Renal pelvis (tissue), 1 donor: ENCODE measurements at regions not wholly inside any gene's neighbourhood (a gene's known extent, or its start where the extent isn't known, plus 50 kb on each side); places are given as distances from the start of the nearest gene placed in this dataset.
"Not testable (repeated sequence)": the region's sequence is repeated elsewhere in the genome, so short reads cannot be mapped to it uniquely, and the experiment has no call there.

Experiments
- DNase-seq: peaks from one replicate; pipeline ENCODE4 v3.0.0-alpha.2; 2013

GRCh38 chr6:85961125-85961524 is 318.4 kb upstream of the SYNCRIP start:
- DNase-seq, result no peak

DNA sequence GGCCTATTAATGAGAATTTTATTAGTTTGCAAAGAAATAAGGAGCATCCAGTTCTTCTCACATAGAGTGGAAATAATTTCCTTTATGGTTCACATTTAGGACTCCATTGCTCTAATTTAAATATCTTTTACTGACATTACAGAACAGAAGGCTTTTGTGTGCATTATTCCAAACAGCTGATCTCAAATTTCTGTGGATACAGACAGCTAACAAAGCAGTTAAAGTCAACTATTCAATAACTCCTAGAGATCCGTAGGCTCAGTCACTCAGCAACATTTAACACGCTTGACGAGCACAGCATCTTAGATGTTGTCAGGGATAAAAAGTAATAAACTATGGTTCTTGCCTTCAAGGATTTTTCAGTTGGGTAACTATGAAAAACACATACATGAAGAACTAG is 305.8 kb upstream of the SYNCRIP start:
- no peak for DNase-seq

DNA sequence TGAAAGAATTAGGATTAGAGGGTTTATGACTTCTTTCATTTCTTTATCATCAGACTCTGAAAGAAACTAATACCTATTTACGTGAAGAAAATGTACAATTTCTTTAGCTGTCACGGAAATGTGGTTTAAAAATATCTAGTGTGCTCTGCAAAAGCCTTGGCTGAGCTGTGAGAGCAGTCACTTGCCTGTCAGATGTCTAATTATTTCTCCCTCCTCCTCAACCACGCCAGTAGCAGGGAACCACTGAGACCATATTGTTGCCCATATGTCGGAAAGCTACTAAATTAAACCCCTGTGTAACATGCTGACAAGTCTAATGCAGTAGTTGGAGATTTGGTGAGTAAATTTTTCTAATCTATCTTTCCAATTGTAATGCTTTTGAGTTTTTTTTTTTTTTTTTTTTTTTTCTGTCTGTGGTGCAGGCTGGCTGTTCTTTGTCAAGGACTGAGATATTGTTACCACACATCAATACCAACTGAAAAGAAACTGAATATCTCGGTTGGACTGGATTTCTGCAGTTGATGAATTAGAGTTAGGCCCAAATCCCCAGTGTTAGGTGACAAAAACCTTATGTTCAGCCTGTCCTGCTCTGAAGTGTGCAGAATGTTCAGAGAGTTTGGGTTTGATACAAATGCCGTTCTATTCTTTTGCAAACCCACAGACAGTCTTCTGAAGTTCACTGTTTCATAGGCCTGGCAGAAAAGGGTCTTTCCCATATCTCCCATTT is 302.9 kb upstream of the SYNCRIP start:
- no peak for DNase-seq

- DNase-seq, result no peak
These were observed 302.1 kb upstream of the SYNCRIP start for GRCh38 chr6:85944776-85945175.

- DNase-seq, result no peak
These were observed 300.2 kb upstream of the SYNCRIP start for GRCh38 chr6:85942844-85943243.

DNA sequence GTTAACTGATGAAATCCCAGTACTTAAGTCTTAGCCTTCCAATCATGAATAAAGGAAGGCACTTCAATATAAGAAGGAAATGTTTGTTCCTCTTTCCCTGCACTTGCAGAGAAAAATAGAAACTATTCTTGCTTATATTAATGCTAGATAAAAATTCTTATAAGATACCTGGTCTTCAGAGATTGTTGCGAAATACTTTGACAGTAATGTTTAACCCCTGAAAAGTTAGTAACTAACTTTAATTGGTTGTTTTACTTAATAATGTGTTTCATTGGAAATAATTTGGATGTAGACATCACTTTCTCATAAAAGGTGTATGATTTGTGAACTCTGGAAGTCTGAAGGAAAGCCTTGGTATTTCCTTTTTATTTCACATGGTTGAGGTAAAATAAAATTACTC is 294.2 kb upstream of the SYNCRIP start:
- no peak for DNase-seq

- DNase-seq, result peak; percentile 43
These were observed 280.3 kb upstream of the SYNCRIP start for GRCh38 chr6:85923013-85923430.

GRCh38 chr6:85920782-85921181 is 278.1 kb upstream of the SYNCRIP start:
- no peak for DNase-seq

DNA sequence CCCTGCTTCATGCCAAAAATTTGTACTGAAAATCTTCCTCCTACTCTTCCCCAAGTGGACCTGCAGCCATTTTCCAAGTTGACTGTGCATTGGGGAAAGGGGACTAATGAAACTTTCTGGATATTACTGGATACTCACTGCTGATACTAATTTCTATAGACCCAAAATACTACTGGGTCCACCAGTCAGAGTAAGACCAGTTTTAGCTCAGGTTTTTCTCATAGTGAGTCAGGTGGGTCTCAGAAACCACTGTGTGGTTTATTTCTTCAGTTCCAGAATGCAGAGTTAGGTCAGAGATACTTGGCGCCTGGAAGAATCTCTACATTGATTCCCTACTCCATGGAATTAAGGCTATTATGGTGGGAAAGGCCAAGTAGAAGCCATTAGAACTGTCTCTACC is 274.8 kb upstream of the SYNCRIP start:
- no peak for DNase-seq

DNA sequence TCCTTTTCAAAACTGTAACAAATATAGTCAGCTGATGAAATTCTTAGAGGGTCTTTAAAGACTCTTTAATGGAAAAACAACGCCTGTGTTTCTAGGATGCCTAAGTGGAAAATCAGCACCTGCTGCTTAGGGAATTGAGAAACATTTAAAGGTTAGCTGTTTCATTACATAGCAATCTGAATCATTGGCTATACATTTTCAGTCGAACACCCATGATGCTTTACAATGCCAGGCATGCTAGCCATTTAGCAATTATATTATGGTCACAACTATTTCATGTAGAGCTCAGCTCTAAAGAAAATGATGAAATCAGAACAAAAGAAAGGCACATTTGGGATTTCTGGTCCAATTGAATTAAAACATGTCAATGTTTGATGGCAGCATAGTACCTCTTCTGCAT is 270.3 kb upstream of the SYNCRIP start:
- no peak for DNase-seq

- DNase-seq, result no peak
These were observed 269.9 kb upstream of the SYNCRIP start for GRCh38 chr6:85912582-85912981.

- no peak for DNase-seq
These were observed 268.4 kb upstream of the SYNCRIP start for GRCh38 chr6:85911067-85911466.

GRCh38 chr6:85908120-85908519 is 265.4 kb upstream of the SYNCRIP start:
- not testable (repeated sequence) for DNase-seq

DNA sequence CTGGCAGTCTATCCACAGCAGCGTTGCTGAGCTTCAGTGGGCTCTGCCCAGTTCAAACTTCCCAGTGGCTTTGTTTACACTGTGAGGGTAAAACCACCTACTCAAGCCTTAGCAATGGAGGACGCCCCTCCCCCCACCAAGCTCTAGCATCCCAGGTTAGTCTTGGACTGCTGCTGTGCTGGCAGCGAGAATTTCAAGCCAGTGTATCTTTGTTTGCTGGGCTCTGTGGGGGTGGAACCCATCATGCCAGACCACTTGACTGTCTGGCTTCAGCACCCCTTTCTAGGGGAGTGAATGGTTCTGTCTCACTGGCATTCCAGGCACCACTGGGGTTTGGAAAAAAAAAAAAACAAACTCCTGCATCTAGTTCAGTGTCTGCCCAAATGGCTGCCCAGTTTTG is 249.7 kb upstream of the SYNCRIP start:
- no peak for DNase-seq

DNA sequence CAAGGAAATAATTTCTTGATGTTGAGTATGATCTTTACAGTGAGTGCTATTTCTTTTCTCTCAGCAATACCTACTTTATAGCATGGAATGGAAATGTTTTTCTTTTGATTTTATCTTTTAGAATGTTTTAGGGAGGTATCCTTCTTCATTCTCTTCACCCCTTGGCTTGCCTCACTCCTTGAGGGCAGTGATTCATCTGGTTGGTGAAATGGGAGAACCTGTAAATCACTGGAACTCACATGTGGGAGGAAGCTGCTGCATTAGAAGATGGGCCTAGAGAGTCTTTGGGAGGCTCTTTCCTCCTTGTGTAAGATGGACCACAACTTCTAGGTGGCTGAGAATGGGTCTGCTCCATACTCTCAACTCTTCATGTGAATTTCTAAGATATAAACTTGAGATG is 244.8 kb upstream of the SYNCRIP start:
- no peak for DNase-seq

DNA sequence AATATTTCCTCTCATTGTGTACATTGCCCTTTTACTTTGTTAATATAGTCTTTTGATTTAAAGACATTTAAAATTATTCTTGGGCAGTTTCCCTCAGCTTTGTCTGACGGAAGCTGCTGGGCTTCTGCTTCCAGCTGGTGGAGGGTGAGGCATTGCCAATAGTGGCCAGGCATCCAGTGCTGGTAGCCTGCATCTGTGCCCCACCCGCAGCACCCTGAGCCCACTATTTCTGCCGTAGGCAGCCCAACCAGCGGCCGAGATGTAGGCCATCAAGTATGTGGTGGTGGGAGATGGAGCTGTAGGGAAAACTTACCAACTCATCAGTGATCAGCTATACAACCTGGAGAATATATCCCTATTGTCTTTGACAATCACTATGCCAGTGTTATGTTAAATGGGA is 226.0 kb upstream of the SYNCRIP start:
- DNase-seq, result no peak

DNA sequence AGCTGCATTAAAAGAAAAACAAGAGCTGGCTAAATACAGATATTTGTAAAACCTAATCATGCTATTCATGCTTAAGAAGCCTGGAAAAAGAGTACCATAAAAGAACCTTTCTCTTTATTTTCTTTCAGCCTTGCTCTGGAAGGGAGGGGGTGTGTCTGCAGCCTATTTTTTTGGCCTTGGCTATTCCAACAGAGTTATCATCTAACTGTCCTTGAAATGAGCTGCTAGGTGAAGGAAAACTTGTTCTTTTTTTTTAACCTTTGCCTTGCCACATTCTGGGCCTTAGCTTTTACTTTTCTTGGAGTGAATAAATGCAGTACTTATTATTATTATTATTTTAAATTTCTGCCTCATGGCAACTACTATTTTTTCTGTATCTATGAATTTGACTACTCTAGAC is 224.9 kb upstream of the SYNCRIP start:
- no peak for DNase-seq

GRCh38 chr6:85866758-85867401 is 224.2 kb upstream of the SYNCRIP start:
- DNase-seq, result no peak

GRCh38 chr6:85866370-85866730 is 223.7 kb upstream of the SYNCRIP start:
- no peak for DNase-seq

DNA sequence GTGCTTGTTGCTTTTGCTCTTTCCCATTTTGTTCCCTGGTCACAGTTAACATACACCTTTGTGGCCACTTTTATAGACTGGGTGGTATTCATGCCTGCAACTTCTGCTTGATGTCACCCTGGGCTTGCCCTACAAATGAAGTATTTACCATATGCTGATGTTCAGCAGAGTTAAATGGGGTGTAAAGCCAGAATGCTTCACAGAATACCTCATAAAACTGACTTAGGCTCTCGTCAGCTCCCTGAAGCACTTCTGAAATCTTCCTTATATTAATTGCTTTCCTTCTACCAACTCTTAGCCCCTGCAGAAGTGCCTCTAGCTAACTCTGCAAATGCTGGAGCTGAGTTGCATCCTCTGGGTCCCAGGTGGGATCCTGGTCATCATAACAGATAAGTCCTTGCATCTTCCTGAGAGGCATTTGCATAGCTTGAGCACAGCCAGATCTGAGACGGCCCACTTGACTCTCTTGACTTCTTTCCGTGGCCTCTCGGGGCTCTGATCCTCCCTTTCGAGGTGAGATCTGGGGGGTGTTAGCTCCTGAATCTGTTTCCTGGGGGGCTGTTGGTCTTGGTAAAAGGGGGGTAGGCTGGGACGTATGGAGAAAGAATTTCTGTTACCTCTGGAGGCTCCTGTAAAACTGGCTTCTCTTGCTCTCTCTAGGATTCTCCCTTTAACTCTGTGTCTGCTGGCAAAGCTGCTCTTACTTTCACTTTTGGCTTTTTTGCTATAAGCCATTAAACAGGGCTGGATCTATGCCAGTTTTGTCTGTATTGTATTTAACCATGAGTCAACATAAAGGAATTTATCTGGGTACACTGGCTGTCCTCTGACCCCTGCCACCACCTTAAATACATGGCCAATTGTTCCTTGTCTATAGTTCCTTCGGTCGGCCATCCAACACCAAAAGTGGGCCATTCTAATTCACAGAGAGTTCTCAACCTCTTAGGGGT is 223.0 kb upstream of the SYNCRIP start:
- peak; percentile 49 for DNase-seq

- DNase-seq, result no peak
These were observed 222.0 kb upstream of the SYNCRIP start for GRCh38 chr6:85864453-85865401.

GRCh38 chr6:85856235-85856634 is 213.5 kb upstream of the SYNCRIP start:
- no peak for DNase-seq
